OCI-LY1 (cell line): ENCODE measurements at regions not wholly inside any gene's neighbourhood (a gene's known extent, or its start where the extent isn't known, plus 50 kb on each side); places are given as distances from the start of the nearest gene placed in this dataset.

Experiments
- CTCF ChIP-seq: fragments of 200-600 bp; sonication (generic), shearing (Covaris generic); IDR thresholded peaks from 2 replicates; pipeline ENCODE4 v1.5.1; 2017; ENCODE audit warnings: mild to moderate bottlenecking, antibody characterized with exemption, low read length, moderate library complexity, mixed read lengths
- EZH2 ChIP-seq: fragments of 200-600 bp; sonication (generic), shearing (Covaris generic); IDR thresholded peaks from 2 replicates; pipeline ENCODE4 v1.8.0; 2017; ENCODE audit warnings: borderline replicate concordance, mixed run types, mild to moderate bottlenecking, antibody characterized with exemption, low read length, moderate library complexity, mixed read lengths

- no peak for TF ChIP-seq EZH2
- no peak for TF ChIP-seq CTCF
Observed at GRCh38 chr2:236813766-236814165, 244.1 kb downstream of the ACKR3 start.
